ENCODE measurements at regions not wholly inside any gene's neighbourhood (a gene's known extent, or its start where the extent isn't known, plus 50 kb on each side); places are given as distances from the start of the nearest gene placed in this dataset.
"Not testable (repeated sequence)": the region's sequence is repeated elsewhere in the genome, so short reads cannot be mapped to it uniquely, and the experiment has no call there.

DNA sequence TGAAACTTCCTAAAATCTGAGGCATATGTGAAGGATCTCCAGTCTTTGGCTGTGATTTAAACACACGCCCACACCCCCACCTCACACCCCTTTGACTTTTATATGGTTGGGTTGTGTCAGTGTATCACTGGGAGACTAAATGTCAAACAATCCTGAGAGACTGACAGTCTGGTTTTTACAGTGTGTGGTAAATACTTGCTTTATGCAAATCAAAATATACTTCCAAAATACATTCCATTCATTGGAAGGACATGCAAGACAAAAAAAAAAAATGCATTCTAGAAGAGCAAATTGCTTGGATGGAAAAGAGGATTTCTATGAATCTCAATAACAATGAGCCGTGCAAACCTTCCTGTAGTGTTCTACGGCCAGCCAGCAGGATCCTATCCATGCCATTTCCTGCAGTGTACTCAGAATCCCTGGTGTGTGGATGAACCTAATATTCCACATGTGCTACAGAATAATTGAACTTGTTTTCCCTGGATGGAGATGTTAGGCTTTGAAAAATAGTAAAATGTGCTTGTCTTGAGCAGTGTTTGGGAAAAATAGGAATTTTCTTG is 602.1 kb upstream of the GOT2 start:
- H3K4me1 Mint-ChIP-seq = peaks cover 2% of the 10 kb centered on the region

DNA sequence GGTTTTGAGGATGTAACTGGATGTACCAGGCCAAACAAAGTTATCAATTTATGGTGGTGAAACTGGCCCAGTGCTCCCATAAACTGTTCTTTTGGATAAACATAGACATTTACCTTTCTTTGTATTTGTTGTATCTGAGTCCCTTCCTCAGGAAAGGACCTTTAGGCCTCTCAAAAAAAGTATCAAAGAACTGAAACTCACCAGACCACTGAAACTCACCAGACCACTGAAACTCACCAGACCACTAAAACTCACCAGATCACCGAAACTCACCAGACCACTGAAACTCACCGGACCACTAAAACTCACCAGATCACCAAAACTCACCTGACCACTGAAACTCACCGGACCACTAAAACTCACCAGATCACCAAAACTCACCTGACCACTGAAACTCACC is 597.6 kb upstream of the GOT2 start:
- not testable (repeated sequence) for H3K9me3 Mint-ChIP-seq, H3K4me3 Mint-ChIP-seq, H3K36me3 Mint-ChIP-seq, H3K4me1 Mint-ChIP-seq
- H3K27ac Mint-ChIP-seq = peak overlapping the region; percentile 73
- H3K27me3 Mint-ChIP-seq = peaks cover 14% of the 10 kb centered on the region
- peak; percentile 0 for DNase-seq

More for the DNA sequence above, 602.1 kb upstream of the GOT2 start:
- Mint-ChIP-seq H3K36me3 (no peaks in the 10 kb centered on the region), H3K27me3 (peaks cover 10% of the 10 kb centered on the region), H3K9me3 (peaks cover 3% of the 10 kb centered on the region), H3K4me3 (no peak overlapping the region), H3K27ac (no peak overlapping the region)
- DNase-seq = no peak

DNA sequence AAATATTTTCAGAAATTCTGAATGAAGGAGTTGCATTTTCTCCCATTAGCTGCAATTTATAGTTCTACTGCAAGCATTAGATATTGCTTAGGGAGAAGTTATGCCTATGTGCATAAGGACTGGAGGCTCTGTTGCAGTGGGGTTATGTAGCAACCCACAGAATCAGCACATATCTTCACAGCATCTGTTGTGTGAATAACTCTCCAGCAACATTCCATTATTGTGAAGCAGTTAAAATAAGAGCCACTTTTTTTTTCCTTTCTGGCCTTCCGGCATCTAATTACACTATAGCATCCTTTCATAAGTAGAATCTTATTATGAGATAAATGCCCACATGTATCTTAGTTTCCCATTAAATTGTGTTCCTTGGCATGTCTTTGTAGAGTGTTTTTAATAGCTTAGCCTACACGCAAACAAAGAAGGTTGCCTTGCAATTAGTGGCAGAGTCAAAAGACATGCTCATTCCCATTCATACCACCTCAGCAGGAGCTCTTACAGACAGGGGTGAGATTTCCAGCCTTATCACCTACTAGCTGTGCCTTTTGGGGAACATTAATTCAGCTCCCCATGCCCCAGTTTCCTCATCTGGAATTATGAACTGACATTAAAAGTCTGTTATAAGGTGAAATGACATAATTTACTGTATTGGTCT is 596.0 kb upstream of the GOT2 start:
- Mint-ChIP-seq H3K4me1 (peaks cover 2% of the 10 kb centered on the region), H3K27me3 (peaks cover 13% of the 10 kb centered on the region), H3K27ac (no peak overlapping the region), H3K36me3 (no peaks in the 10 kb centered on the region), H3K4me3 (no peak overlapping the region), H3K9me3 (peaks cover 3% of the 10 kb centered on the region)
- DNase-seq = no peak

DNA sequence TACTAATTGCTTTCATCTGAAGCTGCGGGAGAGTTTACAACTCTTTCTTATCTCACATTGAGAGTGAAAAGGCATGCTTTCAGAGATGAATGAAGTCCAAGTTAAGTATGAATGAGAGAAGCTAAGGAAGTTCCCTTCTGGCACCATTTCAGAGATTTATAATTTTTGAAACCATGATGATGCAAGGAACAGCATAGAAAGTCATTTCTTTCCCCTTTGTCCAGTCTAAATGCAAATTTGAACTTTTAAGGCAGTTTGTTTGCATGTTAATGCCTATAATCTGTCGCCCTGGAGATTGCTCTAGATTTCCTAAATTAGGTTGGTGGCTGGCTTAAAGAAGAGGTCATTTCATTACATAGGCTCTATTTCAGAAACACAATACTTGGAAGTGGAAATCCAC is 594.8 kb upstream of the GOT2 start:
- H3K27ac Mint-ChIP-seq = no peak overlapping the region
- peaks cover 13% of the 10 kb centered on the region for H3K27me3 Mint-ChIP-seq
- H3K9me3 Mint-ChIP-seq = peaks cover 3% of the 10 kb centered on the region
- peaks cover 2% of the 10 kb centered on the region for H3K4me1 Mint-ChIP-seq
- no peaks in the 10 kb centered on the region for H3K36me3 Mint-ChIP-seq
- DNase-seq = no peak
- no peak overlapping the region for H3K4me3 Mint-ChIP-seq

DNA sequence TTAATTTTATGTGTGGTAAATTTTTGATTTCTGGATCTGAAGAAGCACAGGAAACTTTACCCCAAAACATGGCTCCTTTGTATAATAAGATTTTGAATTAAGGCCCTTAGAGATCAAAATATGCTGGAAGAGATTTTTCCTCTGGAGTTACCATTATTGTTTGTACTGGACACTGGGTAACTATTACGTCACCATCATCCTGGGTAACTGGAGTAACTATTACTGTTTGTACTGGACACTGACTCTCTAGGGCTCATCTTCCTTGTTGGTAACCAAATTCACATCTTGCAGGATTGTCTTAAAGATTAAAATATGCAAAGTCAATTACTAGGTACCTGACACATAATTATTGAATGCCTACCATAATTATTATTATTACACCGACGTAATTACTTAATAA is 593.8 kb upstream of the GOT2 start:
- Mint-ChIP-seq H3K36me3 (no peaks in the 10 kb centered on the region), H3K27ac (no peak overlapping the region), H3K4me3 (no peak overlapping the region), H3K27me3 (peaks cover 13% of the 10 kb centered on the region), H3K4me1 (peaks cover 2% of the 10 kb centered on the region), H3K9me3 (peaks cover 3% of the 10 kb centered on the region)
- DNase-seq = no peak

DNA sequence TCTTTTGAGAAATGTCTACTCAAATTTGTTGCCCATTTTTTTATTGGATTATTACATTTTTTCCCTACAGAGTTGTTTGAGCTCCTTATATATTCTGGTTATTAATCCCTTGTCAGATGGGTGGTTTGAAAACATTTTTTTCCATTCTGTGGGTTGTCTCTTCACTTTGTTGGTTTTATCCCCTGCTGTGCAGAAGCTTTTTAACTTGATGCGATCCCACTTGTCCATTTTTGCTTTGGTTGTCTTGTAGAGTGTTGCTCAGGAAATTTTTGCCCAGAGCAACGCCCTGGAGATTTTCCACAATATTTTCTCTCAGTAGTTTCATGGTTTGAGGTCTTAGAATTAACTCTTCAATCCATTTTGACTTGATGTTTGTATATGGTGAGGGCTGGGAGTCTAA is 592.8 kb upstream of the GOT2 start:
- peaks cover 2% of the 10 kb centered on the region for H3K4me1 Mint-ChIP-seq
- H3K9me3 Mint-ChIP-seq = peaks cover 3% of the 10 kb centered on the region
- no peak overlapping the region for H3K4me3 Mint-ChIP-seq
- DNase-seq = no peak
- H3K27me3 Mint-ChIP-seq = peaks cover 13% of the 10 kb centered on the region
- H3K36me3 Mint-ChIP-seq = no peaks in the 10 kb centered on the region
- H3K27ac Mint-ChIP-seq = no peak overlapping the region

DNA sequence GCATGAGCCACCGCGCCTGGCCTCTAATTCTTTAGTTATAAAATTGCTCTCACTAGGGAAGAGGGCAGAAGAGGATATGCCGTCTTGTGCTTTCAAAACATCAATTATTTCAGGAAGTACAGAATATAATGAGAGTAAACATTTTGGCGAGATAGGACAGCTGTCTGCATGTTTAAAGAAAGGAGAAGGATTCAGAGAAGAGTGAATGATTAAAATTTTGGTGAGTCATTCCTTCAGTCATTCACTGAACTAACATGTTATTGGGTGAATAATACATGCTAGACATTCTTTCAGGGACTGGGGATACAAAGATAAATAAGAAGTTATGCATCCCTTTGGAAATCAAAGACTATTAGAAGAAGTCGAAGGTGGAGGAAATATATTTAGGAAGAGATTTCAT is 590.3 kb upstream of the GOT2 start:
- Mint-ChIP-seq H3K4me3 (no peak overlapping the region), H3K36me3 (no peaks in the 10 kb centered on the region), H3K4me1 (no peaks in the 10 kb centered on the region), H3K27me3 (peaks cover 9% of the 10 kb centered on the region), H3K27ac (no peak overlapping the region), H3K9me3 (no peaks in the 10 kb centered on the region)
- no peak for DNase-seq

DNA sequence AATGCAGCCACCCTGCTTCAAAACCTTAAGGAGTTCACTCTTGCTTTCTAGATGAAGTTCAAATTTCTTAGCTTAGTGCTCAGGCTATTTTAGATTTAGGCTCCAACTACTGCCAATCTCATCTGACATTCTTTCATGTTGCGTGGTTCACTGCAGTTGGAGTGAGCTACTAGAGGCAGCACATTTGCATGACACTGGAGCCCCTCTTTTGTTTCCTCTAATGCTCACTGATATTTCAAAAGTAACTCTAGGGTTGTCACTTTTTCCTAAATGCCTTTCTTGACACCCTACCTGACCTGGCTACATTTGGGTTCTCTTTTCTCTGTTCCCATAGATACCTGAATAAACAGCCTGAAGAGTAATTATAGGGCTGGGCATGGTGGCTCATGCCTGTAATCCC is 586.5 kb upstream of the GOT2 start:
- Mint-ChIP-seq H3K27me3 (no peaks in the 10 kb centered on the region), H3K36me3 (no peaks in the 10 kb centered on the region), H3K27ac (no peak overlapping the region), H3K9me3 (no peaks in the 10 kb centered on the region), H3K4me3 (no peak overlapping the region), H3K4me1 (no peaks in the 10 kb centered on the region)
- DNase-seq = no peak

DNA sequence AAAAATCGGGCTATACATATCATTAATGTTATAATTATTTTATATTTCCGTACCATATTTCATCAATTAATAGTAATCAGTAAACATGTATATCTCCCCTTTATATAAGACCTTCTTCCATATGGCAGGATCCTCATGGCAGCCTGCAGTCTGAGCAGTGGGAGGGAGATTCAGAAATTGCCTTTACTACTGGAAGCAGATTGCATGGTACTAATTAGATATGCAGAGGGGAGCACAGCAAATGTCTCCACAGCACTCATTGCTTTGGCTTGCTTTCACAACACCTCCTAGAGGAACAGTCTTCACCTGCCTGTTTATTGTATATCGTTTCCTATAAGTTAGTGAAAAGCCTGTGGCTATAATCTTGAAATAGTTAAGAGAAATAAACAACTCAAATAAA is 585.8 kb upstream of the GOT2 start:
- no peak for DNase-seq
- no peak overlapping the region for H3K27ac Mint-ChIP-seq
- no peaks in the 10 kb centered on the region for H3K4me1 Mint-ChIP-seq
- H3K27me3 Mint-ChIP-seq = no peaks in the 10 kb centered on the region
- no peaks in the 10 kb centered on the region for H3K9me3 Mint-ChIP-seq
- no peaks in the 10 kb centered on the region for H3K36me3 Mint-ChIP-seq
- no peak overlapping the region for H3K4me3 Mint-ChIP-seq

DNA sequence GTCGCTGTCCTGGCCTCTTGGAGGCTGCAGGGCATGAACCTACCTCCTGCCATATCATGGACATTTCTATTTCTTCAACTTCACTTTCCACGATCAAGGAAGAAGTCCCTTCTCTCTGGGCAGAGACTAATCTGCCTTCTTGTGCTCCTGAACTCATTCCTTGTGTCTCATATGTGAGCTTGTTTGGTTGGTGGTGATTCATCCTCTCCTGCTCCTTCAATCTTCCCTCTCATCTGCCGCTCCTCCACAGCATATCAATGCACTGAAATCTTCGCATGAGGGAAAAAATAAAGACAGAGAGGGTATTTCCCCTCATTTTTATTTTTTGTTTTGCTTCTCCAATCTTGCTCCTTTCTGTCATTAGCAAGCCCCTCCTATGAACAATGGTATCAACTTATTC is 571.7 kb upstream of the GOT2 start:
- H3K4me3 Mint-ChIP-seq = no peak overlapping the region
- DNase-seq = no peak
- H3K36me3 Mint-ChIP-seq = no peaks in the 10 kb centered on the region
- H3K27me3 Mint-ChIP-seq = no peaks in the 10 kb centered on the region
- no peaks in the 10 kb centered on the region for H3K4me1 Mint-ChIP-seq
- H3K9me3 Mint-ChIP-seq = no peaks in the 10 kb centered on the region
- no peak overlapping the region for H3K27ac Mint-ChIP-seq

DNA sequence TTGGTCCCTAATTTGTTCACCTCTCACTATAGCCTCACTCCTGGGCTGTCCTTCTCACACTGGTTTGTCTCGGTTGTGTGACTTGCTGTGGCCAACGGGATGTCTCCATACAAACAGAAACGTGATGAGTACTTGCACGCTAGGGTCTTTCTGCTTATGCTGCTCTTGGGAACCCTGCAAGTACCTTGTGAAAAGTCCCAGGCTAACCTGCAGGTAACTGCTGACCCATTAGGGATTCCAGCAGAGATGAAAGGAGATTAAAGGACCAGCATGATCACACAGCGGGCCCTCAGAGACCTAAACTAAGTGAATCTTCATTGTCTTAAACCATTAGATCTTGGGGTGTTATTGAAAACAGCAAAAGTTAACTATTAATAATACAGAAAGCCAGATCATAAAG is 562.8 kb upstream of the GOT2 start:
- Mint-ChIP-seq H3K4me1 (peaks cover 3% of the 10 kb centered on the region), H3K9me3 (no peaks in the 10 kb centered on the region), H3K36me3 (no peaks in the 10 kb centered on the region), H3K27me3 (peaks cover 5% of the 10 kb centered on the region), H3K4me3 (no peak overlapping the region), H3K27ac (no peak overlapping the region)
- no peak for DNase-seq

DNA sequence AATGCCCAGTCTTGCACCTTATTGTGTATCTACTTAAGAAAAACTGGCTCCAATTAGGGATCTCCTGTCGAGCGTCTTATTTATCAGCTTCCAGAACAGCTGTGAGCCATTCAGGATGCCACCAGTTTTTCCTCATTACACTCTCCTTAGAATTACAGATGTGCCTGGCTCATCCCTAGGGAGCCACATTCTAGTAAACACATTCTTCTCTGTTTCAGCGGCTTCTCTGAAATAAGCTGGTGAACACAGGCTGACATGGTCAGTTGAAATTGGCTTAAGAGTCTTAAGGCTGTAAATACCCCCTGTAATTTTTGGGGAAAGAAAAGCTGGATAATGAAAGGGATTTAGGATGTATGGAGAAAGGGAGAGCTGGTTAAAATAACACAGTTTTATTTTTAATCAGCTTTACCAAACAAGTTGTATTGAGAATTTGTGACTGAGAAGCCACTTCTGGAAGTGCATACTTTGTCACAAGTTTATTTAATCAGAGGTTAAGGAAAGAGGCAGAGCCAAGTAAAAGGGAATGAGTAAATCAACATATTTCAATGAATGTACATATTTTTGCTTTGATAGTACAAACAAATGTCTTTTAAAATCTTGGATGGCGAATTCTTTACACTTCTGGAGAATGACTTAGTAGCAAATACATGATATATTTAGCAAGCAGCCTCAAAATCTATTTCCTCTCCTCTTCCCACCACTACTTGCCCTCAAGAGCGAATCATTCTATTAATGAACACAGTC is 562.0 kb upstream of the GOT2 start:
- no peaks in the 10 kb centered on the region for H3K36me3 Mint-ChIP-seq
- peaks cover 3% of the 10 kb centered on the region for H3K4me1 Mint-ChIP-seq

DNA sequence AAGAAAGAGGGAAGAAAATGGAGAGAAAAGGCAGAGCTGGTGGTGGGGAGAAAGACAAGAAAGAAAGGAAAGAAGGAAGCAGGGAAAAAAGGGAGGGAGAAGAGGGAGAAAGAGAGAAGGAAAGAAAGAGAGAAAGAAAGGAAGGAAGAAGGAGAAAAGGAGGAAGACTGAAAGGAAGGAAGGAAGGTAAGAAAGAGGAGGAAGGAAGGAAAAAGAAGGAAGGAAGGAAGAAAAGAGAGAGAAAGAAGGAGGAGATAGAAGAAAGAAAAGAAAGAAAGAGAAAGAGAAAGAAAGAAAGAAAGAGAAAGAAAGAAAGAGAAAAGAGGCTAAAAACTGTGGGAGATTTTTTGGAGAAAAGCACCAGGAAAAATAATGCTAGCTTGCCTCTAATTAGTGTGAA is 561.4 kb upstream of the GOT2 start:
- Mint-ChIP-seq H3K36me3 (no peaks in the 10 kb centered on the region), H3K4me1 (peaks cover 3% of the 10 kb centered on the region), H3K9me3 (no peaks in the 10 kb centered on the region), H3K27me3 (peaks cover 5% of the 10 kb centered on the region), H3K27ac (no peak overlapping the region), H3K4me3 (no peak overlapping the region)
- no peak for DNase-seq

More for the DNA sequence above, 562.0 kb upstream of the GOT2 start:
- no peak for DNase-seq
- Mint-ChIP-seq H3K9me3 (no peaks in the 10 kb centered on the region), H3K27ac (no peak overlapping the region), H3K4me3 (no peak overlapping the region), H3K27me3 (peaks cover 5% of the 10 kb centered on the region)

DNA sequence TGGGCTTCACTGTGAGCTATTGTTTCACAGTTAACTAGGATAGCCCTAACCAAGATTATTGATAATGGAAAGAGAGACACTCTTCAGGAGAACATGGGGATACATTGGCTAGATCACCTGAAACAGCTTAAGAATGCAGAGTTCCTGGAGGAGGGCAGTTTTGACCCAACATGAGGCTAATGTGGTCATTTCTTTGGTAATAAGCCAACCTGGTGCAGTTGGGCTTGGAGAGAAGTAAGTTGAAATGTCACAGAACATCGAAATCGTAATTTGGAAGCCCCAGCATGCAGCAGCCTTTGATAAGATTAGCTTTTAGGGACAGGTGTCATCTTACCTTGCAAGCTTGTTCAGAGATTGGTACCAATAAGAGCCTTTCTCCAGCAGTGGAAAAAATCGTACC is 556.6 kb upstream of the GOT2 start:
- no peak overlapping the region for H3K4me3 Mint-ChIP-seq
- peaks cover 3% of the 10 kb centered on the region for H3K4me1 Mint-ChIP-seq
- H3K36me3 Mint-ChIP-seq = no peaks in the 10 kb centered on the region
- H3K27me3 Mint-ChIP-seq = peaks cover 5% of the 10 kb centered on the region
- DNase-seq = no peak
- no peak overlapping the region for H3K27ac Mint-ChIP-seq
- no peaks in the 10 kb centered on the region for H3K9me3 Mint-ChIP-seq

DNA sequence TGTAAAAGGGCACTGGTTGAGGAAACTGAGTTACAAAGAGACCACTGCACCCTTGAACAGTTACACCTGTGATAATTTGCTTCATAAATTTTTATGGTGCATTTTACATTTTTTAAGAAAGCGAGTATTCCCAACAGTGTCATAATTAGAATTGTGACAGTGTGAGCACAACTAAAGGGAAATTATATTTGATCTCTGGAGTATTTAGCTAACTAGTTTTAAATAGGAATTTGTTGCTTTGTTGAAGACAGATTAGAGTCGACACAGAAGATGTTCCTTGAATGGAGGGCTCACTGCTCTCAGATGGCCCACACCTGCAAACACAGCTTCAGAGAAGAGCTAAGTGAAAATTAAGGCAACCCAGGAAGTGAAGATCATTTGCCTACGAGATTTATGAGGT is 555.0 kb upstream of the GOT2 start:
- Mint-ChIP-seq H3K4me1 (peaks cover 2% of the 10 kb centered on the region), H3K4me3 (no peak overlapping the region), H3K9me3 (peaks cover 9% of the 10 kb centered on the region)

DNA sequence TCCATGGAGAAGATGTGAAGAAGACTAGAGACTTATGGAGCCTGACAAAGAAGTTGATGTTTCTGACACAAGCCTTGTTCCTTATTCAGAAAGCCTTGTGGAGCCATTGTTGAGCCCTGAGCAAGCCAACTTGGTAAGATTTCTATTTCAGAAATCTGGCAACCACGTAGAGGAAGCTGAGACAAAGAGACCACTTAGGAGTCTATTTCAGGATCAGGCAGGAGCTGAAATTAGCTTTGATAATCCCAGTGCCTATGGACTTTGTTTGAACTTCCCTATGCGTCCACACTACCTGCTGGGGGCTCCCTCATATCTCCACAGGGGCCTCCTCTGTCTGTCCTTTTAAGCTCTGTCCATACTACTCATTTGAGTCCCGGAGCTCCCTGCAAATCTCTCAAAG is 540.0 kb upstream of the GOT2 start:
- H3K27ac Mint-ChIP-seq = no peak overlapping the region
- DNase-seq = no peak
- no peaks in the 10 kb centered on the region for H3K36me3 Mint-ChIP-seq
- H3K9me3 Mint-ChIP-seq = no peaks in the 10 kb centered on the region
- H3K27me3 Mint-ChIP-seq = no peaks in the 10 kb centered on the region
- H3K4me1 Mint-ChIP-seq = no peaks in the 10 kb centered on the region
- no peak overlapping the region for H3K4me3 Mint-ChIP-seq

More for the DNA sequence above, 555.0 kb upstream of the GOT2 start:
- DNase-seq = no peak
- Mint-ChIP-seq H3K36me3 (peaks cover 3% of the 10 kb centered on the region), H3K27ac (no peak overlapping the region), H3K27me3 (no peaks in the 10 kb centered on the region)

All from activated naive CD8-positive, alpha-beta T cell treated with anti-CD3 and anti-CD28 coated beads for 36 hours (primary cell).